GM20000 (cell line): ENCODE measurements at regions not wholly inside any gene's neighbourhood (a gene's known extent, or its start where the extent isn't known, plus 50 kb on each side); places are given as distances from the start of the nearest gene placed in this dataset.

ENCODE experiments used
- DNase-seq: peaks from one replicate; pipeline ENCODE4 v3.0.0; 2012; ENCODE audit warnings: low spot score
- CTCF ChIP-seq: IDR thresholded peaks from 2 replicates; pipeline ENCODE4 v1.5.1; 2012; ENCODE audit warnings: mild to moderate bottlenecking, control low read depth; ENCODE audit errors: extremely low read depth, missing control alignments

- no peak for TF ChIP-seq CTCF
- no peak for DNase-seq
Observed at GRCh38 chr7:96539471-96539870, 170.2 kb downstream of the SEM1 start.

GRCh38 chr7:96538632-96539031 is 171.0 kb downstream of the SEM1 start:
- TF ChIP-seq CTCF = no peak
- DNase-seq = no peak

GRCh38 chr7:96534221-96534620 is 175.4 kb downstream of the SEM1 start:
- no peak for DNase-seq
- TF ChIP-seq CTCF = no peak

- DNase-seq = no peak
Observed at GRCh38 chr7:96532428-96532935, 177.2 kb downstream of the SEM1 start.

GRCh38 chr7:96531331-96531730 is 178.3 kb downstream of the SEM1 start:
- DNase-seq = no peak
- no peak for TF ChIP-seq CTCF

More at GRCh38 chr7:96532428-96532935, 177.2 kb downstream of the SEM1 start:
- no peak for TF ChIP-seq CTCF

- DNase-seq = no peak
- no peak for TF ChIP-seq CTCF
Observed at GRCh38 chr7:96530786-96531185, 178.9 kb downstream of the SEM1 start.

GRCh38 chr7:96527133-96527827 is 182.4 kb downstream of the SEM1 start:
- no peak for TF ChIP-seq CTCF
- no peak for DNase-seq
